ENCODE measurements at regions not wholly inside any gene's neighbourhood (a gene's known extent, or its start where the extent isn't known, plus 50 kb on each side); places are given as distances from the start of the nearest gene placed in this dataset.

DNA sequence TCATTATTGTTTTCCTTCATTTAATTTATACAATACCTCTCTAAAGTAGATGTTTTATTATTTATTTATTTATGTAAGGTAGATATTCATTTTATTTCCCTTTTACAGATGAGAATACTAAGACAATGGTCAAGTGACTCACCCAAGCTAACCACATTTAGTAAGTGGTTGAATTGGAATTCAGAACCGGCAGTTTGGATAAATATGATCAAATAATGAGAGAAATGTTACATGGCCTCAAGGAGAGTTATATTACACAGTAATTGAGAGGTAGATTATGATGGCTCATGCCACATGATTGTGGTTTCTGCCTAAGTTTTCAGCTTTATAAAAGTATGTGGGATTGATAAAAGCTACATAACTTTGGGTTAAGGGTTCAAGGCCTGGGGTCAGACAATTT is 239.4 kb upstream of the BOD1L1 start:
- TF ChIP-seq YY1 (IDR thresholded peaks at IDR 0.05): no peak
- TF ChIP-seq, protein P1, sequence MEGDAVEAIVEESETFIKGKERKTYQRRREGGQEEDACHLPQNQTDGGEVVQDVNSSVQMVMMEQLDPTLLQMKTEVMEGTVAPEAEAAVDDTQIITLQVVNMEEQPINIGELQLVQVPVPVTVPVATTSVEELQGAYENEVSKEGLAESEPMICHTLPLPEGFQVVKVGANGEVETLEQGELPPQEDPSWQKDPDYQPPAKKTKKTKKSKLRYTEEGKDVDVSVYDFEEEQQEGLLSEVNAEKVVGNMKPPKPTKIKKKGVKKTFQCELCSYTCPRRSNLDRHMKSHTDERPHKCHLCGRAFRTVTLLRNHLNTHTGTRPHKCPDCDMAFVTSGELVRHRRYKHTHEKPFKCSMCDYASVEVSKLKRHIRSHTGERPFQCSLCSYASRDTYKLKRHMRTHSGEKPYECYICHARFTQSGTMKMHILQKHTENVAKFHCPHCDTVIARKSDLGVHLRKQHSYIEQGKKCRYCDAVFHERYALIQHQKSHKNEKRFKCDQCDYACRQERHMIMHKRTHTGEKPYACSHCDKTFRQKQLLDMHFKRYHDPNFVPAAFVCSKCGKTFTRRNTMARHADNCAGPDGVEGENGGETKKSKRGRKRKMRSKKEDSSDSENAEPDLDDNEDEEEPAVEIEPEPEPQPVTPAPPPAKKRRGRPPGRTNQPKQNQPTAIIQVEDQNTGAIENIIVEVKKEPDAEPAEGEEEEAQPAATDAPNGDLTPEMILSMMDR (IDR thresholded peaks at IDR 0.05; ENCODE audit: low read depth, low read length, missing input control): no peak
- TF ChIP-seq, protein P2, sequence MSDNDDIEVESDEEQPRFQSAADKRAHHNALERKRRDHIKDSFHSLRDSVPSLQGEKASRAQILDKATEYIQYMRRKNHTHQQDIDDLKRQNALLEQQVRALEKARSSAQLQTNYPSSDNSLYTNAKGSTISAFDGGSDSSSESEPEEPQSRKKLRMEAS (IDR thresholded peaks at IDR 0.05): no peak
- no peak for TF ChIP-seq TAF1 (conservative IDR thresholded peaks at IDR 0.05)

All from liver (tissue), 3 donors.